ENCODE measurements at regions not wholly inside any gene's neighbourhood (a gene's known extent, or its start where the extent isn't known, plus 50 kb on each side); places are given as distances from the start of the nearest gene placed in this dataset.
"Not testable (repeated sequence)": the region's sequence is repeated elsewhere in the genome, so short reads cannot be mapped to it uniquely, and the experiment has no call there.

DNA sequence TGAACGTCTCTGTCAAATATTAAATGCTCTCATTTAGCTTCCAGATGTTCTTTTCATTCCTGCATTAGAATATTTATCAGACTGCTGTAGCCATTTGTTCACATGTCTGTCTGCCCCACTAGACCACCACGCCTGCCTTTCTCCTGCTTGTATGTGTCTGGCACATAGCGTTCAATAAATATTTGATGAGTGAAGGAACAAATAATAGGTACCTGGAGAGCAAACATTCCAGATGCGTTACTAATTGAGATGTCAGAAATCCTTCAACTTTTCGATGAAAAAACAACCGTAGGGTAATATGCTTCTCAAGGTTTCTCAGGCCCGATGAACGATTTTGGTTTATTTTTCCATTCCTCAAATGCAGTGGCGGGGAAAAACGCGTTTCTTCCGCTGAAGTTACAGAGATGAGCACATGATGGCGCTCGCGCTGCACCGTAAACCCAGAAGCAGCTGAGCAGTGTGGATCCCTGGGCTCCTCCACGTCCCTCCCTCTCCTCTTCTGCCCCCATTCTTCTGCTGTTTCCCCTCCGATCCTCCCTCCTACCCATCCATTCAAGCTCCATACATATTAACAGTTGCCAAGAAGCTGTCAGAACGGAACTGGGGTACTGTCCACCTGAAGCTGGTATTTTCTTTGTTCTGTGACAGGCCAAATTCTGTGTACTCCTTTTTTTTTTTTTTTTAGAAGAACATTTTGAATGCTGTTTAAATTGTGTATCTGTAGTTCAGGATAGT is 245.4 kb downstream of the MPDZ start:
- H3K4me1 Mint-ChIP-seq (ENCODE audit: low read depth): peaks cover 13% of the 10 kb centered on the region
- H3K4me3 Mint-ChIP-seq (ENCODE audit: low read depth): peak overlapping the region; percentile 58
- peak; percentile 88 for TF ChIP-seq CTCF (IDR thresholded peaks at IDR 0.05; ENCODE audit: unreplicated experiment)
- no peaks in the 10 kb centered on the region for H3K36me3 Mint-ChIP-seq (ENCODE audit: insufficient read depth)
- H3K27me3 Mint-ChIP-seq: no peaks in the 10 kb centered on the region
- DNase-seq (ENCODE audit: low spot score, unreplicated experiment): peak; percentile 54
- peak overlapping the region; percentile 60 for H3K27ac Mint-ChIP-seq
- H3K9me3 Mint-ChIP-seq (ENCODE audit: low read depth): no peaks in the 10 kb centered on the region

GRCh38 chr9:13034694-13035002 is 244.8 kb downstream of the MPDZ start:
- no peaks in the 10 kb centered on the region for H3K9me3 Mint-ChIP-seq (ENCODE audit: low read depth)
- DNase-seq (ENCODE audit: low spot score, unreplicated experiment): no peak
- peaks cover 13% of the 10 kb centered on the region for H3K4me1 Mint-ChIP-seq (ENCODE audit: low read depth)
- no peaks in the 10 kb centered on the region for H3K36me3 Mint-ChIP-seq (ENCODE audit: insufficient read depth)
- H3K27me3 Mint-ChIP-seq: no peaks in the 10 kb centered on the region
- H3K27ac Mint-ChIP-seq: peak overlapping the region; percentile 35
- H3K4me3 Mint-ChIP-seq (ENCODE audit: low read depth): peak overlapping the region; percentile 58
- no peak for TF ChIP-seq CTCF (IDR thresholded peaks at IDR 0.05; ENCODE audit: unreplicated experiment)

DNA sequence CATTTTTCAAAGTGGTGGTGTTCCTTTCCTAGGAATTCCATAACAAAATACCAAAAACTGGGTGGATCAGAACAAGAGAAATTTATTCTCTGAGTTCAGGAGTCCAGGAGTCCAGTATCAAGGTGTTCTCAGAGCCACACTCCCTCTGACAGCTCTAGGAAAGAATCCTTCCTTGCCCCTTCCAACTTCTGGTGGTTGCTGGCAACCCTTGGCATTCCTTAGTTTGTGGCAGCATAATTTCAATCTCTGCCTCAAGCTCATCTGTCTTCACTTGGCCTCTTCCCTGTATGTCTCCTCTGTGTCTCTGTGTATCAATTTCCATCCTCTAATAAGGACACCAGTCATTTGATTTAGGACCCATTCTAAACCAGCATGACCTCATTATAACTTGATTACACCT is 243.7 kb downstream of the MPDZ start:
- DNase-seq (ENCODE audit: low spot score, unreplicated experiment): no peak
- no peak overlapping the region for H3K27ac Mint-ChIP-seq

DNA sequence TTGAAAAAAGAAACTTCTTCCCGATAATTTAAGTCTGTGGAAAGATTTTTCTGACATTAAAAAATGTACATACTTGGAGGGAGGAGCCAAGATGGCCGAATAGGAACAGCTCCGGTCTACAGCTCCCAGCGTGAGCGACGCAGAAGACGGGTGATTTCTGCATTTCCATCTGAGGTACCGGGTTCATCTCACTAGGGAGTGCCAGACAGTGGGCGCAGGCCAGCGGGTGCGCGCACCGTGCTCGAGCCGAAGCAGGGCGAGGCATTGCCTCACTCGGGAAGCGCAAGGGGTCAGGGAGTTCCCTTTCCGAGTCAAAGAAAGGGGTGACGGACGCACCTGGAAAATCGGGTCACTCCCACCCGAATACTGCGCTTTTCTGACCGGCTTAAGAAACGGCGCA is 241.7 kb downstream of the MPDZ start:
- peak overlapping the region; percentile 44 for H3K4me3 Mint-ChIP-seq (ENCODE audit: low read depth)

More for the DNA sequence above, 243.7 kb downstream of the MPDZ start:
- Mint-ChIP-seq H3K27me3 (no peaks in the 10 kb centered on the region), H3K4me3 (ENCODE audit: low read depth) (no peak overlapping the region), H3K9me3 (ENCODE audit: low read depth) (no peaks in the 10 kb centered on the region), H3K36me3 (ENCODE audit: insufficient read depth) (no peaks in the 10 kb centered on the region), H3K4me1 (ENCODE audit: low read depth) (peaks cover 13% of the 10 kb centered on the region)
- no peak for TF ChIP-seq CTCF (IDR thresholded peaks at IDR 0.05; ENCODE audit: unreplicated experiment)

DNA sequence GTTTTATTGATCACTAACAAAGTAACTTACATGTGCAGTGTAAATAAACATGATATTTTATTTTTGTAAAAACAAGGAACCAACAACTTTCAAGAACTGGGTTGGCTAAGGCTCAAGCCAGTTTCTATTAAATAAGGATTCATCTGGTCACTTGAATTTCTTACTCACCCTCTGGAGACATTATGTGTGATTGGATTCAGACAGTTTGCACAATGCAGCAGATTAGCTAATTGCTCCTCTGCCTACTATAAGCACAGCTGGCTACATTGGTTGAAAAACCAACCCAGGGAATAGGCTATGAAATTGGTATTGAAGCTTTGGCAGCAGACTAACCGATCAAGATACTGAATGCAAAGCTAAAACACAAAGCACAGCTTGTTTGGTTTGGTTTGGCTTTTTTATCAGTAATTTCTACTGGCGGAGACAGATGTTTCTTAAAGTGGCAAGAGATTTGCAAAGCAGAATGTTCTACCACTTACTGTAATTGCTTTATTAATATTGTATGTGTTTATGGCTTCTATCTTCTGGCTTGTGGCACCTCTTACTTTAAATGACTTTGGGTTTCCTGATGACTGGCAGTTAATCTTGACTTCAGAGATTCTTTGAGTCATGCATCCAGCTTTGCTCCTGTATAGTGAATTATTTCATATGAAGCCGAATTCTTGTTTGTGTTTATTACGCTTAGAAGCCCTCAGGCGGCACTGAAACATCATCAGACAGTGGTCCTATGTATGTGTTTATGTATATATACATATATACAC is 231.5 kb downstream of the MPDZ start:
- H3K4me3 Mint-ChIP-seq (ENCODE audit: low read depth): no peak overlapping the region
- H3K36me3 Mint-ChIP-seq (ENCODE audit: insufficient read depth): no peaks in the 10 kb centered on the region
- H3K9me3 Mint-ChIP-seq (ENCODE audit: low read depth): no peaks in the 10 kb centered on the region
- no peaks in the 10 kb centered on the region for H3K27me3 Mint-ChIP-seq
- no peak for TF ChIP-seq CTCF (IDR thresholded peaks at IDR 0.05; ENCODE audit: unreplicated experiment)
- no peak for DNase-seq (ENCODE audit: low spot score, unreplicated experiment)
- H3K27ac Mint-ChIP-seq: no peak overlapping the region
- peaks cover 2% of the 10 kb centered on the region for H3K4me1 Mint-ChIP-seq (ENCODE audit: low read depth)

More for the DNA sequence above, 241.7 kb downstream of the MPDZ start:
- not testable (repeated sequence) for H3K27me3 Mint-ChIP-seq; H3K36me3 Mint-ChIP-seq (ENCODE audit: insufficient read depth); H3K9me3 Mint-ChIP-seq (ENCODE audit: low read depth); DNase-seq (ENCODE audit: low spot score, unreplicated experiment)
- H3K27ac Mint-ChIP-seq: peak overlapping the region; percentile 16
- peaks cover 13% of the 10 kb centered on the region for H3K4me1 Mint-ChIP-seq (ENCODE audit: low read depth)
